ENCODE measurements at regions not wholly inside any gene's neighbourhood (a gene's known extent, or its start where the extent isn't known, plus 50 kb on each side); places are given as distances from the start of the nearest gene placed in this dataset.

DNA sequence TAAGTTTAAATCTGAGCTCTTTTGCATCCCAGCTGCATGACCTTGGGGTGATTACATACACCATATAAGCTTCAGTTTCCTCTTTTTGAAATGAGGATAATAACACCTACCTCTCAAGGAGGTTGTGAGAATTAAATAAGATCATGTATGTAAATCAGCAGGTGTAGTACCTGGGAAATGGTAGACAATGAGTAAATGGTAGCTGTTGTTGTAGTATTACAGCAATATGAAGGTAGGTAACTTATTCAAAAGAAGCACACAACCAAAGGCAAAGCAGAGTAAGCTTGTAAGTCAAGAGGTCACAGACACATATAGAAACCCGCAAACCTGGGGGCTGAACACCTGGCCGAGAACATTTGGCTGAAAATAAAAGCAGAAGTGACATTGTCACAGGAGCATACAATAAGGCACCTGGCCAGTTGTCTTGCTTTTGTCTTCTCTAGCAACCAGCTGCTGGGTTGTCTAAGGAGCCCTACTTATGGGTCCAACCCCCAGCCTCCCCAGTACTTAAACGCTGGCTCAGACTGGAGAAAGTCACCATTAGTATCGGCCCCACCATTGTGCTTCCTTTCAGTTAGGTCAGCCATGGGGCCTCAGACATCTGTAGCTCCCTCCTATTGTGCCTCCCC, 203.6 kb upstream of the MKLN1 start:
- TF ChIP-seq, protein P1, sequence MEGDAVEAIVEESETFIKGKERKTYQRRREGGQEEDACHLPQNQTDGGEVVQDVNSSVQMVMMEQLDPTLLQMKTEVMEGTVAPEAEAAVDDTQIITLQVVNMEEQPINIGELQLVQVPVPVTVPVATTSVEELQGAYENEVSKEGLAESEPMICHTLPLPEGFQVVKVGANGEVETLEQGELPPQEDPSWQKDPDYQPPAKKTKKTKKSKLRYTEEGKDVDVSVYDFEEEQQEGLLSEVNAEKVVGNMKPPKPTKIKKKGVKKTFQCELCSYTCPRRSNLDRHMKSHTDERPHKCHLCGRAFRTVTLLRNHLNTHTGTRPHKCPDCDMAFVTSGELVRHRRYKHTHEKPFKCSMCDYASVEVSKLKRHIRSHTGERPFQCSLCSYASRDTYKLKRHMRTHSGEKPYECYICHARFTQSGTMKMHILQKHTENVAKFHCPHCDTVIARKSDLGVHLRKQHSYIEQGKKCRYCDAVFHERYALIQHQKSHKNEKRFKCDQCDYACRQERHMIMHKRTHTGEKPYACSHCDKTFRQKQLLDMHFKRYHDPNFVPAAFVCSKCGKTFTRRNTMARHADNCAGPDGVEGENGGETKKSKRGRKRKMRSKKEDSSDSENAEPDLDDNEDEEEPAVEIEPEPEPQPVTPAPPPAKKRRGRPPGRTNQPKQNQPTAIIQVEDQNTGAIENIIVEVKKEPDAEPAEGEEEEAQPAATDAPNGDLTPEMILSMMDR (IDR thresholded peaks at IDR 0.05) = no peak
- TF ChIP-seq POLR2A (IDR thresholded peaks at IDR 0.05) = no peak
